Thyroid gland (tissue), 4 donors: ENCODE measurements at regions not wholly inside any gene's neighbourhood (a gene's known extent, or its start where the extent isn't known, plus 50 kb on each side); places are given as distances from the start of the nearest gene placed in this dataset.

ENCODE experiments used
- DNase-seq, 2 donors: peaks; one replicate each; pipeline ENCODE4 v3.0.0-alpha.2; 2019
- H3K27ac ChIP-seq, 3 donors: fragments of 200-600 bp; sonication (generic); 1 replicate in 2 of 3; 2 replicates in 1 of 3; pipeline ENCODE4 v1.5.1; 2016 to 2019; ENCODE audit warnings: mild to moderate bottlenecking in 1 of 3, moderate library complexity in 1 of 3
- H3K27me3 ChIP-seq: fragments of 200-600 bp; sonication (generic); one replicate; pipeline ENCODE4 v1.5.1; 2019
- H3K36me3 ChIP-seq, 2 donors: fragments of 200-600 bp; sonication (generic); one replicate each; pipeline ENCODE4 v1.5.1; 2016 to 2019
- H3K4me1 ChIP-seq, 2 donors: fragments of 200-600 bp; sonication (generic); one replicate each; pipeline ENCODE4 v1.5.1; 2017 to 2019
- H3K4me3 ChIP-seq, 3 donors: fragments of 200-600 bp; sonication (generic); replicated peaks in 1 of 3; 1 replicate in 2 of 3; 2 replicates in 1 of 3; pipeline ENCODE4 v1.5.1; 2016; ENCODE audit warnings: mild to moderate bottlenecking in 1 of 3
- H3K9me3 ChIP-seq: fragments of 200-600 bp; sonication (generic); one replicate; pipeline ENCODE4 v1.5.1; 2017
- POLR2A ChIP-seq, 2 donors: fragments of 450-650 bp; IDR thresholded peaks; one replicate each; pipeline ENCODE4 v1.6.1; 2017; ENCODE audit warnings: antibody characterized with exemption in 2 of 2, mild to moderate bottlenecking in 2 of 2, moderate library complexity in 1 of 2
- WGBS, 2 donors: methylation state at CpG; one replicate each; pipeline ENCODE4 v1.1.5; 2017; 5-methylcytosine and 5-hydroxymethylcytosine counted together
- intact Hi-C: fragments of 100-400 bp; cut with DNase I; formaldehyde crosslinking; loops from one replicate; pipeline ENCODE4 v1.15.1; 2023
- TF ChIP-seq, protein P1 (sequence below), 6 experiments: fragments of 200-600 bp in 3 of 6; fragments of 450-650 bp in 3 of 6; sonication (generic) in 3 of 6; IDR thresholded peaks; one replicate each; pipeline ENCODE4 v1.5.1; 2016 to 2019; ENCODE audit warnings: antibody characterized with exemption in 6 of 6, mild to moderate bottlenecking in 2 of 6, inconsistent platforms in 1 of 6, moderate library complexity in 1 of 6

DNA sequence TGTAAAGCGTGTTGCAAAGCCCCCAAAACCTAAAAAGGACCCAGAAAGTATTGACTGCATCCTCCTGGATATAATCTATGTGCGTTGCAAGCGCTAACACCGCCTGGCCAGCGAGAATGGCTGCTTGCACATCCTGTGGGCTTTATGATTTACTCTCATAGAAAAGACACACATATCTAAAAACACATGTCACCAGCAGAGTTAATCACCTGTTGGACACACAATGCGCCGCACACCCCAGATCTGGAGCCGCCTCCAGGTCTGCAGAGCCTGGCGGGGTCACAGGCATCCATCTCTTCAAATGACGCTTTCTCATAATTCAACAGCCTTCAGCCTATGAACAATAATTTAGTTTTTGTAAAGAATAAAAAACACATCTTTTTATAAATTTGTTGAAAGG, 186.5 kb downstream of the RTP5 start:
- DNase-seq, result no peak
- Histone ChIP-seq H3K4me1 (no peaks in the 10 kb centered on the region), H3K9me3 (no peaks in the 10 kb centered on the region), H3K36me3 (no peaks in the 10 kb centered on the region), H3K27ac (no peak overlapping the region), H3K27me3 (no peaks in the 10 kb centered on the region), H3K4me3 (no peak overlapping the region)
- intact Hi-C loops, result no loop called here
- TF ChIP-seq, protein P1, sequence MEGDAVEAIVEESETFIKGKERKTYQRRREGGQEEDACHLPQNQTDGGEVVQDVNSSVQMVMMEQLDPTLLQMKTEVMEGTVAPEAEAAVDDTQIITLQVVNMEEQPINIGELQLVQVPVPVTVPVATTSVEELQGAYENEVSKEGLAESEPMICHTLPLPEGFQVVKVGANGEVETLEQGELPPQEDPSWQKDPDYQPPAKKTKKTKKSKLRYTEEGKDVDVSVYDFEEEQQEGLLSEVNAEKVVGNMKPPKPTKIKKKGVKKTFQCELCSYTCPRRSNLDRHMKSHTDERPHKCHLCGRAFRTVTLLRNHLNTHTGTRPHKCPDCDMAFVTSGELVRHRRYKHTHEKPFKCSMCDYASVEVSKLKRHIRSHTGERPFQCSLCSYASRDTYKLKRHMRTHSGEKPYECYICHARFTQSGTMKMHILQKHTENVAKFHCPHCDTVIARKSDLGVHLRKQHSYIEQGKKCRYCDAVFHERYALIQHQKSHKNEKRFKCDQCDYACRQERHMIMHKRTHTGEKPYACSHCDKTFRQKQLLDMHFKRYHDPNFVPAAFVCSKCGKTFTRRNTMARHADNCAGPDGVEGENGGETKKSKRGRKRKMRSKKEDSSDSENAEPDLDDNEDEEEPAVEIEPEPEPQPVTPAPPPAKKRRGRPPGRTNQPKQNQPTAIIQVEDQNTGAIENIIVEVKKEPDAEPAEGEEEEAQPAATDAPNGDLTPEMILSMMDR (IDR thresholded peaks at IDR 0.05), result no peak
- no peak for TF ChIP-seq POLR2A (IDR thresholded peaks at IDR 0.05)
- 87 to 92% methylated on average over 10 of the region's 10 CpGs for WGBS, 2 donors

DNA sequence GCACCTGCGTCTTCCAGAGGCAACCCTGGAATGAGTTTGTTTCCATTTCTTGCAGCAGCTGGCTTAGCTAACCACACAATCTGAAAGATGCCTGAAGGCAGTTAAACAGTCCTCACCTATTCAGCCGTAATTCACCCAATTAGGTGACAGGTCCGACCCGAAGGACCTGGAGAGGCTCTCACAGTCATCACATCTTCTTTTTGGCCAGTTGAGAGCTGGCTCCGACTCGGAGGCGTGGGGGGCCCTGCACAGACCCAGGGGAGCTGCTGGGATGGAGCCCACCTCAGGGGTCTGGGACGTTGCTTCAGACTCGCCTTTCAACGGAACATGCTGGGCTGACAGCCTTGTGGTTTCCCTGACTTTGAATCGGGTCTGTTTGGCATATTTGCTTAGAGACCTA, 187.3 kb downstream of the RTP5 start:
- Histone ChIP-seq H3K9me3 (no peaks in the 10 kb centered on the region), H3K36me3 (no peaks in the 10 kb centered on the region), H3K4me3 (no peak overlapping the region), H3K27me3 (no peaks in the 10 kb centered on the region), H3K27ac (no peak overlapping the region), H3K4me1 (no peaks in the 10 kb centered on the region)
- TF ChIP-seq, protein P1 (IDR thresholded peaks at IDR 0.05), result no peak
- no peak for TF ChIP-seq POLR2A (IDR thresholded peaks at IDR 0.05)
- DNase-seq, result no peak
- intact Hi-C loops, result no loop called here
- 59 to 64% methylated on average over 10 to 11 of the region's 11 CpGs for WGBS, 2 donors

DNA sequence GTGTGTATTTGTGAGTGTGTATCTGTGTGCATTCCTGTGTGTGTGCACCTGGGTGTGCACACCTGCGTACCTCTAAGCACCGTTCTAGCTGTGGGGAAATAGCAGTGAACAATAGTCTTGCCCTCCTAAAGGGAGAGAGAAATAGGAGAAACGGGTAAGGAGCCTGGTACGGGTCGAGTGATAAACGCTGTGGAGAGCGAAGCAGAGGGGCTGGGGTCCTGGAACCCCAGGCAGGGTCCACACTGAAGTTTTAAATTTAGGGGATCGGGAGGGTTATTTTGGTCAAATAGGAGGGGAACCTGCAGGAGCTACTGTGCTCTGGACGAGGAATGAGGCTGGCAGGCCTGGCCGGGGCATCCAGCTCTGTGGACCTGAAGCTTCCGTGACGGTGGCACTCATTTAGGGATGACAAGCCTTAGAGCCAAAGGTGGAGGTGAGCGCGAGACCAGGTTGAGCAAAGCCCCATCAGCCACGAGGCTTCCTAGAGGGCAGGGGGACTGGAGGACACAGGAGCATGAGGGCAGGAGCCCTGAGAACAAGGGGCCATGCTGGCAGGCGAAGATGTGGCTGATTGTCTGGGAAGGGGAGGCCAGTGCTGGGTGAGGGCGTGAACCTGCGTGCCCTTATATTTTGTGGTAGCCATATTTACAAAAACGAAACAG, 188.0 kb downstream of the RTP5 start:
- no peak overlapping the region for H3K27ac ChIP-seq
- H3K9me3 ChIP-seq, result no peaks in the 10 kb centered on the region
- H3K36me3 ChIP-seq, result no peaks in the 10 kb centered on the region
- WGBS, 2 donors, result 90% methylated on average over 19 of the region's 19 CpGs
- no peaks in the 10 kb centered on the region for H3K27me3 ChIP-seq
- no peaks in the 10 kb centered on the region for H3K4me1 ChIP-seq
- TF ChIP-seq, protein P1 (IDR thresholded peaks at IDR 0.05), result no peak
- no peak for TF ChIP-seq POLR2A (IDR thresholded peaks at IDR 0.05)
- intact Hi-C loops, result no loop called here
- H3K4me3 ChIP-seq, result no peak overlapping the region
- DNase-seq, result no peak

DNA sequence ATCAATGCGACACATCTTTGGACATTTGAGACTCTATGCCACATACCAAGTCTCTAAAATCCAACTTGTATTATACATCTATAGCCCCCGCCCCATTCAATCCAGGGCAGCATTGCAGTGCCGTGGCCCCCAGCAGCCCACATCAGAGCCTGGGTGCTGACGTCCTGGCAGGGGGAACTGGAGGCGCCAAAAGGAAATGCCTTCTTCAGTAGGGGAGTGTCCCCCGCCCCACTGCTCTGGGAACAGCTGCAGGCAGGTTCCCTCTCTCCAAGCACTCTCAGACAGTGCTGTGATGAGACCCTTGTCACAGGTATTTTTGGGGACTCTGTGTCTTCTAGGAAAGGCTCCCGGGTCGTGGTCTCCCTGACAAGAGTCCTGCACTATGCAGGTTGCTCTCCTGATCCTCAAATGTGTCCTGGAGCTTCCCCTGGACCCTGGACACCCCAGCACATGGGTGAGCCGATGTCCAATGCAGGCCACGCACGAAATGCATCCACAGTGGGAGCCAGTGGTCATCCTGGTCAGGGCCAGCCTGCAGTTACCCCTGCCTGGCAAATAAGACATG, 188.7 kb downstream of the RTP5 start:
- intact Hi-C loops, result no loop called here
- WGBS, 2 donors, result 80% methylated on average over 10 of the region's 11 CpGs
- Histone ChIP-seq H3K4me1 (no peaks in the 10 kb centered on the region), H3K27ac (no peak overlapping the region), H3K36me3 (no peaks in the 10 kb centered on the region), H3K27me3 (no peaks in the 10 kb centered on the region), H3K9me3 (no peaks in the 10 kb centered on the region), H3K4me3 (no peak overlapping the region)
- no peak for DNase-seq
- TF ChIP-seq, protein P1 (IDR thresholded peaks at IDR 0.05), result no peak
- no peak for TF ChIP-seq POLR2A (IDR thresholded peaks at IDR 0.05)

DNA sequence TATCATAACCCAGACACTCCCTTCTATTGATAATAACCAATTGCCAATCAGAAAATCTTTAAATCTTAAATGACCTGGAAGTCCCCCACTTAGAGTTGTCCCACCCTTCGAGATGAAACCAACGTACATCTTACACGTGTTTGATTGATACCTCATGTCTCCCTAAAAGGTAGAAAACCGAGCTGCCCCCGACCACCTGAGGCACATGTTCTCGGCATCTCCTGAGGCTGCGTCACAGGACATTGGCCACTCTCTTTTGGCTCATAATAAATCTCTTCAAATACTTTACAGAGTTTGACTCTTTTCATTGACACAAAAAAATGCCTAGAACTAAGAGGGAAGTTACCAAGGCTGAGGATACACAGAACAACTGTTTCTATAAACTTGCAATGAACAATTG, 190.0 kb downstream of the RTP5 start:
- intact Hi-C loops, result no loop called here
- H3K4me3 ChIP-seq, result no peak overlapping the region
- no peaks in the 10 kb centered on the region for H3K36me3 ChIP-seq
- no peak for DNase-seq
- no peaks in the 10 kb centered on the region for H3K4me1 ChIP-seq
- no peaks in the 10 kb centered on the region for H3K9me3 ChIP-seq
- TF ChIP-seq POLR2A (IDR thresholded peaks at IDR 0.05), result no peak
- TF ChIP-seq, protein P1 (IDR thresholded peaks at IDR 0.05), result no peak
- H3K27me3 ChIP-seq, result no peaks in the 10 kb centered on the region
- 90 to 97% methylated on average over 7 of the region's 7 CpGs for WGBS, 2 donors
- H3K27ac ChIP-seq, result no peak overlapping the region
